ENCODE measurements at regions not wholly inside any gene's neighbourhood (a gene's known extent, or its start where the extent isn't known, plus 50 kb on each side); places are given as distances from the start of the nearest gene placed in this dataset.
A peak's percentile ranks its signal among the peaks of the same experiment; 100 is the strongest.

DNA sequence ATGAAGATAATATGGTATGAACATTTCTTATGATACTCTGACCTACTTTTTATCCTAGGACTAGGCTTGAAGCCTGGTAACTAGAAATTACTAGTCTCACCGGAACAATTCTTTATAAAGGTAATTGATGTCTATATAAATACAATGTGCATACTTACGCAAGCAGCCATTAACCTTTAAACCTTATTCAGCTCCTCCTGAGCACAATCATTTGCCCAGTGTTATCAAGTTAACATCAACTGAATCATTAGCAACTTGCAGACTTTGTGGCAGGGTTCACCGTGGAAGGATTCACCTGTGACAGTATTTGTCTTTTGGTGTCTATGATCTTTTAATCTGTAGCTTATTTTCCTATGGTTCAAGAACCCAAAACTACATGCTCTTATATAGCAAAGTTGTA lies 508.6 kb upstream of the KLHL1 start:
- Histone ChIP-seq H3K27me3 (ENCODE audit: control insufficient read depth, insufficient read depth, low read length) (no peaks in the 10 kb centered on the region), H3K36me3 (ENCODE audit: control insufficient read depth, insufficient read depth, low read length) (no peaks in the 10 kb centered on the region), H3K4me3 (ENCODE audit: low read depth, low read length) (no peak overlapping the region)
- DNase-seq (ENCODE audit: low read depth) = no peak
- TF ChIP-seq, protein P1, sequence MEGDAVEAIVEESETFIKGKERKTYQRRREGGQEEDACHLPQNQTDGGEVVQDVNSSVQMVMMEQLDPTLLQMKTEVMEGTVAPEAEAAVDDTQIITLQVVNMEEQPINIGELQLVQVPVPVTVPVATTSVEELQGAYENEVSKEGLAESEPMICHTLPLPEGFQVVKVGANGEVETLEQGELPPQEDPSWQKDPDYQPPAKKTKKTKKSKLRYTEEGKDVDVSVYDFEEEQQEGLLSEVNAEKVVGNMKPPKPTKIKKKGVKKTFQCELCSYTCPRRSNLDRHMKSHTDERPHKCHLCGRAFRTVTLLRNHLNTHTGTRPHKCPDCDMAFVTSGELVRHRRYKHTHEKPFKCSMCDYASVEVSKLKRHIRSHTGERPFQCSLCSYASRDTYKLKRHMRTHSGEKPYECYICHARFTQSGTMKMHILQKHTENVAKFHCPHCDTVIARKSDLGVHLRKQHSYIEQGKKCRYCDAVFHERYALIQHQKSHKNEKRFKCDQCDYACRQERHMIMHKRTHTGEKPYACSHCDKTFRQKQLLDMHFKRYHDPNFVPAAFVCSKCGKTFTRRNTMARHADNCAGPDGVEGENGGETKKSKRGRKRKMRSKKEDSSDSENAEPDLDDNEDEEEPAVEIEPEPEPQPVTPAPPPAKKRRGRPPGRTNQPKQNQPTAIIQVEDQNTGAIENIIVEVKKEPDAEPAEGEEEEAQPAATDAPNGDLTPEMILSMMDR (IDR thresholded peaks at IDR 0.05; ENCODE audit: insufficient read depth, low read length, poor library complexity, severe bottlenecking) = no peak

DNA sequence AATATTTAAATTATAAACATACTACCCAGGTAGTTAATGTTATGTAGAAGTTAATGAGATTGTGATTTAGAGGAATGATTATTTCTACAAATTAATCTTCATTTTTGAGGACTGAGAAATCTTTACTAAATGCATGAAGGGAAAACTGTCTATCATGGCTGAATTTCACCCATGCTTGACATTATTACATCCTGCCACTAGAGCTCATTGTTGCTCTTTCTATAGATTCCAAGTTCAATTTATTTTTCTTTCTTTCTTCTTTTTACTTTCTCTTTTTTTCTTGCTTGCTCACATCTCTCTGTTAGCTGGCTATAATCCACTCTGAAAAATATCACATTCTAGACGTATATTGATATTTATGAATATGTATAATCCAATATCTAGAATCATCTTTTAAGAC lies 505.0 kb upstream of the KLHL1 start:
- Histone ChIP-seq H3K27me3 (ENCODE audit: control insufficient read depth, insufficient read depth, low read length) (no peaks in the 10 kb centered on the region), H3K4me3 (ENCODE audit: low read depth, low read length) (no peak overlapping the region), H3K36me3 (ENCODE audit: control insufficient read depth, insufficient read depth, low read length) (no peaks in the 10 kb centered on the region)
- no peak for DNase-seq (ENCODE audit: low read depth)
- TF ChIP-seq, protein P1 (IDR thresholded peaks at IDR 0.05; ENCODE audit: insufficient read depth, low read length, poor library complexity, severe bottlenecking) = peak; percentile 36

DNA sequence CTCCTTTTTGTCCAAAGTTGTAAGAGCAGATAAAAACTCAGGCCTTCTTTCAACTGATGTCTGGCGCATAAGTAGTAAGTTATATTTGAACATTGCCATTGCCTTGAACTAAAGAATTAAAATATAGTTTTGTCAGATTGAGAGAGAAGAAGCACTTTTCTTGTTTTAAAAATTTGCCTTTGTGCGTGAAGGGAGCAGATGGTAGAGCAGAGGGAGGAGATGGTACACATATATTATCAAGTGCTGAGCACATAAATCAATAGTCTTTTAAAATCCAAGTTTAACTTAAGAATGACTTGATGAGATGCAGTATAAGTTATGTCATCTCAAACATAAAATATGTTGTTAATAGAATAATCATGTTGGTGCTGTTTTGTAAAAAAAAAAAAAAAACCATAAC lies 504.6 kb upstream of the KLHL1 start:
- no peaks in the 10 kb centered on the region for H3K27me3 ChIP-seq (ENCODE audit: control insufficient read depth, insufficient read depth, low read length)
- DNase-seq (ENCODE audit: low read depth) = no peak
- TF ChIP-seq, protein P1 (IDR thresholded peaks at IDR 0.05; ENCODE audit: insufficient read depth, low read length, poor library complexity, severe bottlenecking) = no peak
- H3K4me3 ChIP-seq (ENCODE audit: low read depth, low read length) = no peak overlapping the region
- no peaks in the 10 kb centered on the region for H3K36me3 ChIP-seq (ENCODE audit: control insufficient read depth, insufficient read depth, low read length)

DNA sequence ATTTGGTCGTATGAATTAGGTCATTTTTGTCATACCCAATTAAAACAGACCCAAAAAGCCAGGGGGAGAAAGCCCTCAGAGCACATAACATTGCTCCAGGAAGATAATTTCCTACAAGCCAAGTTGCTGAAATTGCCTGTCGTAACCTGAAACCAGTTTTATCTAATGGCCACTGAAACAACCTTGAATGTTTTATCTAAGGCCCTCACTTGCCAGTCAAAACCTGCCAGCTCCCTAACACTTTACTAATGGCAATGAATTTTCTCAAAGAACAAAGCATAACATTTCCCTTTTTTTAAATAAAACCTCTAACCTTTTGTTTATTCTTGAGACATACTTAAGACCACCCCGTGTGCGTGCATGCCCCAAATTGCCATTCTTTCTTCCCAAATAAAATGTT lies 496.2 kb upstream of the KLHL1 start:
- no peak overlapping the region for H3K4me3 ChIP-seq (ENCODE audit: low read depth, low read length)
- no peaks in the 10 kb centered on the region for H3K27me3 ChIP-seq (ENCODE audit: control insufficient read depth, insufficient read depth, low read length)
- no peak for DNase-seq (ENCODE audit: low read depth)
- no peaks in the 10 kb centered on the region for H3K36me3 ChIP-seq (ENCODE audit: control insufficient read depth, insufficient read depth, low read length)
- TF ChIP-seq, protein P1 (IDR thresholded peaks at IDR 0.05; ENCODE audit: insufficient read depth, low read length, poor library complexity, severe bottlenecking) = no peak

DNA sequence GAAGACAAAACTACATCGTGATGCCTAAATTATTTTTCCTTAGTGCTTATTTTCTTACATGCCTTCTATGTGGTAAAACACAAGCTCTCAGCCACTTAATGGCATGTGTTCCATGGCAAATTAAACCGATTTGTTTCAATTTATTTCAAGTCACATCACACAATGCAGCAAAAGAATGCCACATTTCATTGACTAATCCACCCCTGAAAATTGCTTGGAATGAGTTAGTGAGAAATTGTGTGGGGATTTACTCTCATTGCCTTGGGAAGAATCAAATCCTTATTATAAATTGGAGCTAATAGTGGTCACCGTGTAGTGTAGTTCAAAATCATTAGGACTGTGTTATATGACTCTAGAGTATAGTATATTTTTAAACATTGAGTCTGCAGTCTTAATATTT lies 485.5 kb upstream of the KLHL1 start:
- TF ChIP-seq, protein P1 (IDR thresholded peaks at IDR 0.05; ENCODE audit: insufficient read depth, low read length, poor library complexity, severe bottlenecking) = no peak
- Histone ChIP-seq H3K36me3 (ENCODE audit: control insufficient read depth, insufficient read depth, low read length) (no peaks in the 10 kb centered on the region), H3K27me3 (ENCODE audit: control insufficient read depth, insufficient read depth, low read length) (no peaks in the 10 kb centered on the region), H3K4me3 (ENCODE audit: low read depth, low read length) (no peak overlapping the region)
- no peak for DNase-seq (ENCODE audit: low read depth)

DNA sequence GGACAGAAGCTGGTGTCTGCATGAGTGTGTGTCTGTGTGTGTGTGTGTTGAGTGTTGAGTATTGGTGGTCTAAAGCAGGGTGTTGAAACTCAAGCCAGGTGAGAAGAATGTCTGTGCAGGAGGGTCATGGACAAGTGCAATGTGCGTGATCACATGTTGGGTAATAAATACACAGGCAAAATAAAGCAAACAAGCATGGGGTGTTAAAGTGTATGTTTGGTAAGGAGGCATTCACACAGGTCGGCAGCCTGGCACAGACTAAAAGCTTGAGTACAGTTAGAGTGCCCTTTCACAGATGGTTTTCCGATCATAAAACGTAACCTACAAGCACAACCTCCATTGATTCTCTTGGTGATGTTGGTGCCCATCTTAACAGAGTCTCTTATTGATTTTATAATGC lies 476.9 kb upstream of the KLHL1 start:
- DNase-seq (ENCODE audit: low read depth) = no peak
- Histone ChIP-seq H3K36me3 (ENCODE audit: control insufficient read depth, insufficient read depth, low read length) (no peaks in the 10 kb centered on the region), H3K27me3 (ENCODE audit: control insufficient read depth, insufficient read depth, low read length) (no peaks in the 10 kb centered on the region), H3K4me3 (ENCODE audit: low read depth, low read length) (no peak overlapping the region)
- TF ChIP-seq, protein P1 (IDR thresholded peaks at IDR 0.05; ENCODE audit: insufficient read depth, low read length, poor library complexity, severe bottlenecking) = no peak

Measured in kidney epithelial cell (primary cell).